ENCODE measurements at regions not wholly inside any gene's neighbourhood (a gene's known extent, or its start where the extent isn't known, plus 50 kb on each side); places are given as distances from the start of the nearest gene placed in this dataset.

DNA sequence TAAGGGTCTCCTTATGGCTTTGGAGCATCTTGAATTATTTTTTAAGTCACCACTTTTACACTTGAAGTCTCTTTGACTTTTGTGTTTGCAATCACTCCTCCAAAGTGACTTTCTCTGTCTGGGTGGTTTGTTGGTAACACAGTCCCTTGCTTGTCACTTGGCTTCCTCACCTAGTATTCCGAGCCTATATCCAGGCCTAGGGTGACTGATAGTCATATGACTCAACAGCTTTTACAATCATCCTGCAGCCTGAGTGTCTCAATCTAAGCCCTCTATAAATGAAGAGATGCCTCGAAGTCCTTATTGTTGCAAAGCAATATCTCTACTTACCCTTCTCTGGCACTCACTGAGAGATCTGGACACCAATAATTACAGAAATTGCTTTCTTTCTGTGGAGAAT, 53.9 kb upstream of the SETBP1 start:
- TF ChIP-seq TAF1 (IDR thresholded peaks at IDR 0.05; ENCODE audit: borderline replicate concordance, low read depth, low read length) (no peak), POLR2A (IDR thresholded peaks at IDR 0.05; ENCODE audit: low read depth, low read length) (no peak)
